ENCODE measurements at regions not wholly inside any gene's neighbourhood (a gene's known extent, or its start where the extent isn't known, plus 50 kb on each side); places are given as distances from the start of the nearest gene placed in this dataset.

DNA sequence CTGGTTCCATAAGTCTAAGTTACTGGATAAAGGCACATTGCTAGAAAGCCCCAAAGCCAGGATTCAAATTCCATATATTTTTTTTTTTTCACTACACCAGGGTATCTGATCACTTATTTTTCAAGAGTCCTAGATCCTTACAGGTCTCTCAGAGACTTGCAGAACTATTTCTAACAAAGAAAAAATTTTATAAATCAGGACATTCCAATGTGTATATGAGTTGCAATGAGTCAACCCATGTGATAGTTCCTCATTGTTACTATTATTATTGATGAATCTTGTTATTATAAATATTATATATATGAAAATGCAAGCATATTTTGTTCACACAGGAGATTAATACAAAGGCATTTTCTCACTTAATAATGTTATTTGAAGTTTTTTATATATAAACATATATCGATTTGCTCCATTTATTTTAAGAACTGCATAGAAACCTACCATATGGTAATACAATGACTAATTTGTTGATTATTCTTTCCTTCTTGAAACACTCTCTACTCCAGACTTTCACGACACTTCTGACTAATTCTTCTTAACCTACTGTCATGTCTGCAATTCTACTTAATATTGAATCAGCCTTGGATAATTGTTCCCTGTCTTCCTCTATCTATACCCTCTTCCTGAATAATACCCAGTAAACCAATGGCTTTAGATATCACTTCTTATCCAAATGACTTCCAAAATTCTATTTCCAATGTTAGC is 968.4 kb upstream of the NRXN1 start:
- Histone ChIP-seq H3K9me3 (no peaks in the 10 kb centered on the region), H3K4me1 (ENCODE audit: control insufficient read depth in 1 of 2, insufficient read depth in 1 of 2, low read depth in 1 of 2, low read length in 1 of 2) (no peaks in the 10 kb centered on the region), H3K4me3 (ENCODE audit: low read depth in 1 of 2, low read length in 1 of 2) (no peak overlapping the region), H3K27me3 (no peaks in the 10 kb centered on the region), H3K27ac (no peak overlapping the region), H3K36me3 (no peaks in the 10 kb centered on the region)
- TF ChIP-seq, protein P1, sequence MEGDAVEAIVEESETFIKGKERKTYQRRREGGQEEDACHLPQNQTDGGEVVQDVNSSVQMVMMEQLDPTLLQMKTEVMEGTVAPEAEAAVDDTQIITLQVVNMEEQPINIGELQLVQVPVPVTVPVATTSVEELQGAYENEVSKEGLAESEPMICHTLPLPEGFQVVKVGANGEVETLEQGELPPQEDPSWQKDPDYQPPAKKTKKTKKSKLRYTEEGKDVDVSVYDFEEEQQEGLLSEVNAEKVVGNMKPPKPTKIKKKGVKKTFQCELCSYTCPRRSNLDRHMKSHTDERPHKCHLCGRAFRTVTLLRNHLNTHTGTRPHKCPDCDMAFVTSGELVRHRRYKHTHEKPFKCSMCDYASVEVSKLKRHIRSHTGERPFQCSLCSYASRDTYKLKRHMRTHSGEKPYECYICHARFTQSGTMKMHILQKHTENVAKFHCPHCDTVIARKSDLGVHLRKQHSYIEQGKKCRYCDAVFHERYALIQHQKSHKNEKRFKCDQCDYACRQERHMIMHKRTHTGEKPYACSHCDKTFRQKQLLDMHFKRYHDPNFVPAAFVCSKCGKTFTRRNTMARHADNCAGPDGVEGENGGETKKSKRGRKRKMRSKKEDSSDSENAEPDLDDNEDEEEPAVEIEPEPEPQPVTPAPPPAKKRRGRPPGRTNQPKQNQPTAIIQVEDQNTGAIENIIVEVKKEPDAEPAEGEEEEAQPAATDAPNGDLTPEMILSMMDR (IDR thresholded peaks at IDR 0.05), result no peak

DNA sequence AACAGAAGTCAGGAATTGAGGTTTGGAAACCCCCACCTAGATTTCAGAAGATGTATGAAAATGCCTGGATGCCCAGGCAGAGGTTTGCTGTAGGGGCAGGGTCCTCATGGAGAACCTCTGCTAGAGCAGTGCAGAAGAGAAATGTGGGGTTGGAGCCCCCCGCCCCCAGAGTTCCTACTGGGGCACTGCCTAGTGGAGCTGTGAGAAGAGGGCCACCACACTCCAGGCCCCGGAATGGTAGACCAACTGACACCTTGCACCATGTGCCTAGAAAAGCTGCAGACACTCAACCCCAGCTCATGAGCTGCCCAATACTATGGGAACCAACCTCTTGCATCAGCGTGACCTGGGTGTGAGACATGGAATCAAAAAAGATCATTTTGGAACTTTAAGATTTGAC is 967.0 kb upstream of the NRXN1 start:
- TF ChIP-seq, protein P1 (IDR thresholded peaks at IDR 0.05), result no peak
- H3K4me1 ChIP-seq (ENCODE audit: control insufficient read depth in 1 of 2, insufficient read depth in 1 of 2, low read depth in 1 of 2, low read length in 1 of 2), result no peaks in the 10 kb centered on the region
- no peak overlapping the region for H3K27ac ChIP-seq
- no peaks in the 10 kb centered on the region for H3K9me3 ChIP-seq
- no peaks in the 10 kb centered on the region for H3K27me3 ChIP-seq
- H3K36me3 ChIP-seq, result no peaks in the 10 kb centered on the region
- no peak overlapping the region for H3K4me3 ChIP-seq (ENCODE audit: low read depth in 1 of 2, low read length in 1 of 2)

DNA sequence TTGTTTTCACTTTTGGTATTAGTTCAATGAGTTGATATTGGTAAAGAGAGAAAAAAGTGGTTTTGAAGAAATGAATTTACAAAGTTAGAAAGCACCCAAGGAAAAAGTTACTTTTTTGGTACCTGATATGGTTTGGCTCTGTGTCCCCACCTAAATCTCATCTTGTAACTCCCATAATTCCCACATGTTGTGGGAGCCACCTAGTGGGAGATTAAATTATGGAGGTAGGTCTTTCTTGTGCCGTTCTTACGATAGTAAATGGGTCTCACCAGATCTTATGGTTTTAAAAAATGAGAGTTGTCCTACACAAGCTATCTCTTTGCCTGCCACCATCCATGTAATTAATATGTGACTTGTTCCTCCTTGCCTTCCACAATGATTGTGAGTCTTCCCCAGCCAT is 965.6 kb upstream of the NRXN1 start:
- Histone ChIP-seq H3K36me3 (no peaks in the 10 kb centered on the region), H3K4me1 (ENCODE audit: control insufficient read depth in 1 of 2, insufficient read depth in 1 of 2, low read depth in 1 of 2, low read length in 1 of 2) (no peaks in the 10 kb centered on the region), H3K27me3 (no peaks in the 10 kb centered on the region), H3K27ac (no peak overlapping the region), H3K9me3 (no peaks in the 10 kb centered on the region), H3K4me3 (ENCODE audit: low read depth in 1 of 2, low read length in 1 of 2) (no peak overlapping the region)
- TF ChIP-seq, protein P1 (IDR thresholded peaks at IDR 0.05), result no peak

DNA sequence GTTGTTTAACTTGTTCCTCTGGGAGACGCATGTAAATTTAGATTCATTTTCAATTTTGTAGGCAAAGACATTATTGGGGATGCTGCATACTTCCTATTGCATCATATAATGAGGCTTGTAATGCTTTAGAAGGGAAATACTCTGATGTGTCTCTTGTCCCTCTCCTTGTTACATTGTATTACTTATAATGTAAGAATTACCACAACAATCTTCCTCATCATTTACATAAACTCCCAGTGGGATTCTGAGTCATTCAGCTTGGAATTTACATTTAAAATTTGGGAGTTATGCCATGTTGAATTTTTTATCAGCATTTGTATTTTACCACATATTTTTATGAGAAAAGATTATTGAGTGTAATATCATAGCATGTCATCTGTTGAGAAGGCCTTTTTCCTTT is 963.4 kb upstream of the NRXN1 start:
- no peaks in the 10 kb centered on the region for H3K27me3 ChIP-seq
- no peaks in the 10 kb centered on the region for H3K36me3 ChIP-seq
- H3K9me3 ChIP-seq, result no peaks in the 10 kb centered on the region
- no peaks in the 10 kb centered on the region for H3K4me1 ChIP-seq (ENCODE audit: control insufficient read depth in 1 of 2, insufficient read depth in 1 of 2, low read depth in 1 of 2, low read length in 1 of 2)
- TF ChIP-seq, protein P1 (IDR thresholded peaks at IDR 0.05), result no peak
- H3K27ac ChIP-seq, result no peak overlapping the region
- H3K4me3 ChIP-seq (ENCODE audit: low read depth in 1 of 2, low read length in 1 of 2), result no peak overlapping the region

DNA sequence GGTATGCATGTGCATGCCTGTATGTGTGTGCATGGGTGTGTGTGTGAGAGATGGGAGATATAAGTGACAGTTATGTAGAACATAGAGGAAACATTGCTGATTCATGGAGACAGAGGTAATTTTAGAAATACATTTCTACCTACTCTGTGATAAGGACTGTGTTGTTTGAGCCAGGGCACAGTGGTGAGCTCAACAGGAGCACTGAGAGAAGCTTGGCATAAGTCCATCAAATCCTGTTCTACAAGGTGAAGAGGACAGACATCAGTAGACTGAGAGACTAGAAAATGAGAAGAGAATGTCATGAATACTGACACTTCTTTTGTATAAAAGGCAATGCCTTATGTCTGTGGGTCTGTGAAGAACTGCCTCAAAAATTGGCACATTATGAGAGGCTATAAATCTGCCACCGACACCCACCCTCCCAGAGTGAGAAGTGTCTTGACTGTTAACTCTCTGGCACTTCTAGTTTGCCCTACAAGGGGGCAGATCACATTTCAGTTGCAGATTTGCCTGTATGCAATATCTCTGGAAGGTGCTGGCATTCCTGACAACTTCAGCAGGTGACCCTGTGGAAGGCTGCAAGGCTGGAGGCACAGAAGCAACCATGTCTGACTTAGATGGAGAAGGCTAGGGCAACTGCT is 962.3 kb upstream of the NRXN1 start:
- no peaks in the 10 kb centered on the region for H3K9me3 ChIP-seq
- no peak overlapping the region for H3K27ac ChIP-seq
- H3K27me3 ChIP-seq, result no peaks in the 10 kb centered on the region
- H3K36me3 ChIP-seq, result no peaks in the 10 kb centered on the region
- no peaks in the 10 kb centered on the region for H3K4me1 ChIP-seq (ENCODE audit: control insufficient read depth in 1 of 2, insufficient read depth in 1 of 2, low read depth in 1 of 2, low read length in 1 of 2)
- TF ChIP-seq, protein P1 (IDR thresholded peaks at IDR 0.05), result no peak
- H3K4me3 ChIP-seq (ENCODE audit: low read depth in 1 of 2, low read length in 1 of 2), result no peak overlapping the region
